H1 (cell line): ENCODE measurements at regions not wholly inside any gene's neighbourhood (a gene's known extent, or its start where the extent isn't known, plus 50 kb on each side); places are given as distances from the start of the nearest gene placed in this dataset.

Experiments
- ASH2L ChIP-seq: fragments of 200-600, 300-600 bp; sonication (generic); IDR thresholded peaks from one replicate; pipeline ENCODE4 v1.7.1; 2017; ENCODE audit warnings: low read length
- ATF2 ChIP-seq: IDR thresholded peaks from 2 replicates; pipeline ENCODE4 v1.6.1; 2012; ENCODE audit warnings: low read length, inconsistent platforms
- CHD7 ChIP-seq: fragments of 300-600 bp; sonication (generic); IDR thresholded peaks from 2 replicates; pipeline ENCODE4 v1.7.1; 2012; ENCODE audit warnings: low read length, moderate library complexity, mild to moderate bottlenecking, inconsistent platforms; ENCODE audit not compliant: insufficient replicate concordance
- E2F6 ChIP-seq: IDR thresholded peaks from 2 replicates; pipeline ENCODE4 v1.6.1; 2012; ENCODE audit warnings: inconsistent platforms
- EP300 ChIP-seq, 2 experiments: IDR thresholded peaks; 1 replicate in 1 of 2; 2 replicates in 1 of 2; pipeline ENCODE4 v1.6.1; 2011 to 2012; ENCODE audit warnings: low read depth in 2 of 2, low read length in 2 of 2, mild to moderate bottlenecking in 2 of 2, borderline replicate concordance in 1 of 2, inconsistent platforms in 1 of 2, moderate library complexity in 1 of 2
- JUN ChIP-seq: IDR thresholded peaks from 2 replicates; pipeline ENCODE4 v1.6.1; 2011; ENCODE audit warnings: low read depth, mild to moderate bottlenecking, improper control_type of control experiment, low read length
- RAD21 ChIP-seq, 2 experiments: IDR thresholded peaks in 1 of 2; conservative IDR thresholded peaks in 1 of 2; 2 replicates each; pipeline ENCODE4 v1.6.1; 2011; ENCODE audit warnings: low read depth in 2 of 2, low read length in 2 of 2, improper control_type of control experiment in 1 of 2, inconsistent platforms in 1 of 2, mild to moderate bottlenecking in 1 of 2, moderate library complexity in 1 of 2
- SIX5 ChIP-seq: IDR thresholded peaks from 2 replicates; pipeline ENCODE4 v1.6.1; 2011; ENCODE audit warnings: mild to moderate bottlenecking, low read depth, low read length

- TF ChIP-seq CHD7, result no peak
- no peak for TF ChIP-seq ASH2L
- no peak for TF ChIP-seq RAD21 (IDR thresholded peaks at IDR 0.05 in 1 of 2, conservative IDR thresholded peaks at IDR 0.05 in 1 of 2; ENCODE audit: low read depth in 2 of 2, low read length in 2 of 2)
- no peak for TF ChIP-seq E2F6
- TF ChIP-seq ATF2, result no peak
- TF ChIP-seq JUN, result no peak
- no peak for TF ChIP-seq SIX5
- TF ChIP-seq EP300 (IDR thresholded peaks at IDR 0.05; ENCODE audit: borderline replicate concordance in 1 of 2, low read depth in 2 of 2, low read length in 2 of 2), result no peak
Observed at GRCh38 chr18:43914018-43914417, 636.7 kb upstream of the SYT4 start (continued).
